ENCODE measurements at regions not wholly inside any gene's neighbourhood (a gene's known extent, or its start where the extent isn't known, plus 50 kb on each side); places are given as distances from the start of the nearest gene placed in this dataset.

DNA sequence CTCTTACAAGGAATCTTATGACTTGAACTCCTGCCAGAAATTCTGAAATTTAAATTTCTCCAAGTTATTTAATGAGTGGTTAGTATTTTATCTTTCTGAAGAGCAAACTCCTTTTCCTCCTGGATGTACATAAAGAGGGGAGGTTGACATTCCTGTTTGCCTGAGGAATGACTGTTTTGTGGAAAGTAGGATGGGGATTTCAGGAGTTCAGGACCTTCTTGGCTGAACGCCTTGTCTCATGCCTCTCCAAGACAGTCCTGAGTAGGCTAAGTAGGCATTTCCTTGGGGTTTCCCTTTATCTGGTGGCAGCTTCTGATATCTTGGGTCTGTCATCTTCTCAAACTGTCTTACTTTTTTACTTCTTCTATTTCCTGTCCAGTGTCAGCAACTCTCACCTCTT, 356.6 kb downstream of the TDRD3 start:
- TF ChIP-seq, protein P1, sequence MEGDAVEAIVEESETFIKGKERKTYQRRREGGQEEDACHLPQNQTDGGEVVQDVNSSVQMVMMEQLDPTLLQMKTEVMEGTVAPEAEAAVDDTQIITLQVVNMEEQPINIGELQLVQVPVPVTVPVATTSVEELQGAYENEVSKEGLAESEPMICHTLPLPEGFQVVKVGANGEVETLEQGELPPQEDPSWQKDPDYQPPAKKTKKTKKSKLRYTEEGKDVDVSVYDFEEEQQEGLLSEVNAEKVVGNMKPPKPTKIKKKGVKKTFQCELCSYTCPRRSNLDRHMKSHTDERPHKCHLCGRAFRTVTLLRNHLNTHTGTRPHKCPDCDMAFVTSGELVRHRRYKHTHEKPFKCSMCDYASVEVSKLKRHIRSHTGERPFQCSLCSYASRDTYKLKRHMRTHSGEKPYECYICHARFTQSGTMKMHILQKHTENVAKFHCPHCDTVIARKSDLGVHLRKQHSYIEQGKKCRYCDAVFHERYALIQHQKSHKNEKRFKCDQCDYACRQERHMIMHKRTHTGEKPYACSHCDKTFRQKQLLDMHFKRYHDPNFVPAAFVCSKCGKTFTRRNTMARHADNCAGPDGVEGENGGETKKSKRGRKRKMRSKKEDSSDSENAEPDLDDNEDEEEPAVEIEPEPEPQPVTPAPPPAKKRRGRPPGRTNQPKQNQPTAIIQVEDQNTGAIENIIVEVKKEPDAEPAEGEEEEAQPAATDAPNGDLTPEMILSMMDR (IDR thresholded peaks at IDR 0.05): no peak
- Histone ChIP-seq H3K4me3 (no peak overlapping the region), H3K27ac (no peak overlapping the region), H3K36me3 (ENCODE audit: insufficient read depth in 1 of 2, low read depth in 1 of 2) (no peaks in the 10 kb centered on the region), H3K27me3 (ENCODE audit: insufficient read depth in 3 of 3, low read length in 2 of 3) (no peaks in the 10 kb centered on the region), H3K4me1 (no peaks in the 10 kb centered on the region), H3K9me3 (no peaks in the 10 kb centered on the region)
- no peak for ATAC-seq
- no peak for DNase-seq
- intact Hi-C loops (cut with DNase I): no loop called here
- 91 to 100% (median 96%) methylated on average over 1 of the region's 1 CpG for WGBS, 3 donors

DNA sequence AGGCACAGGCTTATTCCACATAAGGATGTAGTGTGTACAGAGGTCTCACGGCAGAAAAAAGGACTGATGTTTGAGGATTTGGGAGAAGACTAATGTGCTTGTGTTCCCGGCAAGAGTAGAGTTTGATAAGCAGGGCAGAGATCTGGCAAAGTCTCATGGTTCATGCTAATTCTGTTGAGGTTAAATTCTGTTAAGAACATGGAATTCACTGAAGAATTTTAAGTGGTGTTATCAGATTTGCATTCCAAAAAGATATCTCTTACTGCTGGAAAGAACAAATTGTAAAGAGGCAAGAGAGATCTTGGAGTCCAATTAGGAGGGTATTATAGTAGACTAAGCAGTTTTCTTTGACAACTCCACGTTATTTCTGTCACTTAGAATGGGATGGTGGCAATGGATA, 348.3 kb downstream of the TDRD3 start:
- no peaks in the 10 kb centered on the region for H3K27me3 ChIP-seq (ENCODE audit: insufficient read depth in 3 of 3, low read length in 2 of 3)
- H3K4me1 ChIP-seq: no peaks in the 10 kb centered on the region
- intact Hi-C loops (cut with DNase I): no loop called here
- ATAC-seq: no peak
- TF ChIP-seq, protein P1 (IDR thresholded peaks at IDR 0.05): no peak
- WGBS, 3 donors: 59 to 71% (median 63%) methylated on average over 3 of the region's 3 CpGs
- H3K36me3 ChIP-seq (ENCODE audit: insufficient read depth in 1 of 2, low read depth in 1 of 2): no peaks in the 10 kb centered on the region
- H3K4me3 ChIP-seq: no peak overlapping the region
- H3K27ac ChIP-seq: no peak overlapping the region
- DNase-seq: no peak
- H3K9me3 ChIP-seq: no peaks in the 10 kb centered on the region

DNA sequence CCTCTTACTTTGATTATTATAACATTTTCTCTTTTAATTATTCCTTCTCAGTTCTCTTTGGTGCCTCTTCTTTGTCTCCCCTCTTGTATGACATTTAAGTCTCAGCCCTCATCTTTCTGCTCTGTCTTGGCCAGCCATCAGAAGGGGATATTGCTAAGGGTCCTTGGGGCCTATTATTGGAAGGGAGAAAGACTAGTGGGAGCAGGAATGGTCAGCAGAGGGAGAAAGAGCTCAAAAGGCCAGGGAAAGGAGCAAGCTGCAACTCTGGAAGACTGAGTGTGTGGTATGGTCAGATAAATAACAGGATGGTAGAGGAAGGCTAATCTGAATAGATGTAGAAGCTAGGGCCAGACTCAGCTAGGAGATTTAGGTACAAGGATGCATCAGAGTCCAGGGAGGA, 336.9 kb downstream of the TDRD3 start:
- no peak for DNase-seq
- Histone ChIP-seq H3K27ac (no peak overlapping the region), H3K9me3 (no peaks in the 10 kb centered on the region), H3K4me3 (no peak overlapping the region), H3K27me3 (ENCODE audit: insufficient read depth in 3 of 3, low read length in 2 of 3) (no peaks in the 10 kb centered on the region), H3K36me3 (ENCODE audit: insufficient read depth in 1 of 2, low read depth in 1 of 2) (no peaks in the 10 kb centered on the region), H3K4me1 (no peaks in the 10 kb centered on the region)
- no peak for ATAC-seq
- TF ChIP-seq, protein P1 (IDR thresholded peaks at IDR 0.05): no peak
- intact Hi-C loops (cut with DNase I): no loop called here

DNA sequence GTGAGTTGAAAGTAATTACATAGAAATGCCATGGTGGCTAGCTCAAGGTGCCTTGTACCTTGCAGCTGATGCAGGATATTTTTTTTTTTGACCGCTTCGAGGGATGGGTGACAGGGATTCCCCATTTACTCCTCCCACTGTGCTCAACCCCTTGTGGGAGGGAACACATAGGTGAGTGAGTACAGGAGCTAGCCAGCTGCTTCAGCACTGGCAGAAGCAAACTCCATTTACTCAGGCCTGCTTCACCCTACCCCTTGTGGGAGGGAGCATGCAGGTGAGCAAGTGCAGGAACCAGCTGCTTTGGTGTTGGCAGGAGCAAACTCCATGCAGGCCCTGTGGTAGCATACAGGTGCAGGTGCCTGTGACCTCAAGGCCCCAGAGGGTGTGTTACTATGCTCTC, 330.1 kb downstream of the TDRD3 start:
- intact Hi-C loops (cut with DNase I): no loop called here
- Histone ChIP-seq H3K36me3 (ENCODE audit: insufficient read depth in 1 of 2, low read depth in 1 of 2) (no peaks in the 10 kb centered on the region), H3K4me1 (no peaks in the 10 kb centered on the region), H3K9me3 (no peaks in the 10 kb centered on the region), H3K4me3 (no peak overlapping the region), H3K27ac (no peak overlapping the region), H3K27me3 (ENCODE audit: insufficient read depth in 3 of 3, low read length in 2 of 3) (no peaks in the 10 kb centered on the region)
- 81 to 83% (median 83%) methylated on average over 2 of the region's 2 CpGs for WGBS, 3 donors
- ATAC-seq (no peak), DNase-seq (no peak)
- TF ChIP-seq, protein P1 (IDR thresholded peaks at IDR 0.05): no peak

DNA sequence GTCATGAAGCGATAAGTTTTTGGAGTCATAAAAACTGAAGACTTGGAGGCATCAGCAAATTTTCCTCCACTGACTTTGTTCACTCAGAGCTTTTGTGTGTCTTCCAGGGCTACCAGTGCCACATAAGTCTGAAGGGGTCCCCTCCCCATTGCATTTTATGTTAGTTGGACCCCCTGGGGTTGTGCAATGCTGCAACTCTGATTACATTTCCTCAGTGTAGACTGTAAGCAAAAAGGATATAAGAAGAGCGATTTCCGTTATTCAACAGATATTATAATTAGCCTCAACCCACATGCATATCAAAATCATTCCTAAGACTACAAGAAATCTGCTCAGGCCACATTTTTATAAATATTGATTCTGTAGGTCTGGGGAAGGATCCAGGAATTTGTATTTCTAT, 324.0 kb downstream of the TDRD3 start:
- no peaks in the 10 kb centered on the region for H3K36me3 ChIP-seq (ENCODE audit: insufficient read depth in 1 of 2, low read depth in 1 of 2)
- intact Hi-C loops (cut with DNase I): no loop called here
- TF ChIP-seq, protein P1 (IDR thresholded peaks at IDR 0.05): no peak
- ATAC-seq (no peak), DNase-seq (no peak)
- no peak overlapping the region for H3K4me3 ChIP-seq
- 95 to 97% (median 96%) methylated on average over 3 of the region's 3 CpGs for WGBS, 3 donors
- no peak overlapping the region for H3K27ac ChIP-seq
- H3K27me3 ChIP-seq (ENCODE audit: insufficient read depth in 3 of 3, low read length in 2 of 3): no peaks in the 10 kb centered on the region
- H3K4me1 ChIP-seq: no peaks in the 10 kb centered on the region
- H3K9me3 ChIP-seq: no peaks in the 10 kb centered on the region

Data from psoas muscle (tissue), 7 donors.